ENCODE measurements at regions not wholly inside any gene's neighbourhood (a gene's known extent, or its start where the extent isn't known, plus 50 kb on each side); places are given as distances from the start of the nearest gene placed in this dataset.
A peak's percentile ranks its signal among the peaks of the same experiment; 100 is the strongest.
"Not testable (repeated sequence)": the region's sequence is repeated elsewhere in the genome, so short reads cannot be mapped to it uniquely, and the experiment has no call there.

- TF ChIP-seq CTCF (IDR thresholded peaks at IDR 0.05; ENCODE audit: extremely low read depth in 1 of 2, insufficient read depth in 1 of 2, low read depth in 1 of 2, low read length in 2 of 2) = not testable (repeated sequence)
- TF ChIP-seq EZH2 (IDR thresholded peaks at IDR 0.05; ENCODE audit: borderline replicate concordance, low read depth, low read length, severe bottlenecking) = peak; percentile 44
These were observed 167.5 kb upstream of the TP53TG3D start for GRCh38 chr16:32085438-32086141.
